Left lung (tissue), 4 donors: ENCODE measurements at regions not wholly inside any gene's neighbourhood (a gene's known extent, or its start where the extent isn't known, plus 50 kb on each side); places are given as distances from the start of the nearest gene placed in this dataset.

Experiments used
- ATAC-seq: fragments of 200-7000 bp; cut with Tn5 transposase; one replicate; pipeline ENCODE4 v1.9.1; 2020; ENCODE audit warnings: moderate library complexity
- DNase-seq, 4 donors: peaks; one replicate each; pipeline ENCODE4 v3.0.0-alpha.2; 2013 to 2020
- H3K27ac ChIP-seq, 2 donors: fragments of 200-600 bp; sonication (generic) in 1 of 2; one replicate each; pipeline versions ENCODE4 v1.5.0 to v1.8.0; 2020 to 2021
- H3K27me3 ChIP-seq, 2 donors: fragments of 200-600 bp; sonication (generic) in 1 of 2; one replicate each; pipeline versions ENCODE4 v1.5.0 to v1.8.0; 2020 to 2021
- H3K36me3 ChIP-seq, 2 donors: fragments of 200-600 bp; sonication (generic) in 1 of 2; one replicate each; pipeline versions ENCODE4 v1.5.0 to v1.8.0; 2020 to 2021
- H3K4me1 ChIP-seq, 2 donors: fragments of 200-600 bp; one replicate each; pipeline ENCODE4 v1.8.0; 2021
- H3K4me3 ChIP-seq, 2 donors: fragments of 200-600 bp; sonication (generic) in 1 of 2; one replicate each; pipeline versions ENCODE4 v1.5.0 to v1.8.0; 2020 to 2021; ENCODE audit warnings: mild to moderate bottlenecking in 1 of 2
- H3K9me3 ChIP-seq, 2 donors: fragments of 200-600 bp; sonication (generic) in 1 of 2; one replicate each; pipeline versions ENCODE4 v1.5.0 to v1.8.0; 2020 to 2021
- intact Hi-C, 2 donors: fragments of 100-400 bp; cut with DNase I; formaldehyde crosslinking; loops; one replicate each; pipeline versions ENCODE4 v1.11.2 to v1.14.2; 2022
- TF ChIP-seq, protein P1 (sequence below), 2 donors: fragments of 200-600 bp; sonication (generic) in 1 of 2; IDR thresholded peaks; one replicate each; pipeline versions ENCODE4 v1.5.0 to v1.8.0; 2021; ENCODE audit warnings: antibody characterized with exemption in 2 of 2
- donor health status: DM: no; HTN: yes; CAD: no.
- donor health status: DM: no; HTN: no; CAD: no.

- TF ChIP-seq, protein P1, sequence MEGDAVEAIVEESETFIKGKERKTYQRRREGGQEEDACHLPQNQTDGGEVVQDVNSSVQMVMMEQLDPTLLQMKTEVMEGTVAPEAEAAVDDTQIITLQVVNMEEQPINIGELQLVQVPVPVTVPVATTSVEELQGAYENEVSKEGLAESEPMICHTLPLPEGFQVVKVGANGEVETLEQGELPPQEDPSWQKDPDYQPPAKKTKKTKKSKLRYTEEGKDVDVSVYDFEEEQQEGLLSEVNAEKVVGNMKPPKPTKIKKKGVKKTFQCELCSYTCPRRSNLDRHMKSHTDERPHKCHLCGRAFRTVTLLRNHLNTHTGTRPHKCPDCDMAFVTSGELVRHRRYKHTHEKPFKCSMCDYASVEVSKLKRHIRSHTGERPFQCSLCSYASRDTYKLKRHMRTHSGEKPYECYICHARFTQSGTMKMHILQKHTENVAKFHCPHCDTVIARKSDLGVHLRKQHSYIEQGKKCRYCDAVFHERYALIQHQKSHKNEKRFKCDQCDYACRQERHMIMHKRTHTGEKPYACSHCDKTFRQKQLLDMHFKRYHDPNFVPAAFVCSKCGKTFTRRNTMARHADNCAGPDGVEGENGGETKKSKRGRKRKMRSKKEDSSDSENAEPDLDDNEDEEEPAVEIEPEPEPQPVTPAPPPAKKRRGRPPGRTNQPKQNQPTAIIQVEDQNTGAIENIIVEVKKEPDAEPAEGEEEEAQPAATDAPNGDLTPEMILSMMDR (IDR thresholded peaks at IDR 0.05): no peak
These were observed 1937.9 kb upstream of the WWC1 start for GRCh38 chr5:166353580-166353979.

GRCh38 chr5:166354332-166354731 is 1937.1 kb upstream of the WWC1 start:
- Histone ChIP-seq H3K9me3 (no peaks in the 10 kb centered on the region), H3K4me3 (no peak overlapping the region), H3K27me3 (no peaks in the 10 kb centered on the region), H3K4me1 (no peaks in the 10 kb centered on the region), H3K27ac (no peak overlapping the region), H3K36me3 (no peaks in the 10 kb centered on the region)
- intact Hi-C loops: no loop called here
- DNase-seq (no peak), ATAC-seq (no peak)
- TF ChIP-seq, protein P1 (IDR thresholded peaks at IDR 0.05): no peak

More at GRCh38 chr5:166353580-166353979, 1937.9 kb upstream of the WWC1 start:
- intact Hi-C loops: no loop called here
- no peaks in the 10 kb centered on the region for H3K27me3 ChIP-seq
- H3K4me3 ChIP-seq: no peak overlapping the region
- no peaks in the 10 kb centered on the region for H3K36me3 ChIP-seq
- no peak for ATAC-seq
- no peaks in the 10 kb centered on the region for H3K9me3 ChIP-seq
- no peak for DNase-seq
- H3K27ac ChIP-seq: no peak overlapping the region
- no peaks in the 10 kb centered on the region for H3K4me1 ChIP-seq

DNA sequence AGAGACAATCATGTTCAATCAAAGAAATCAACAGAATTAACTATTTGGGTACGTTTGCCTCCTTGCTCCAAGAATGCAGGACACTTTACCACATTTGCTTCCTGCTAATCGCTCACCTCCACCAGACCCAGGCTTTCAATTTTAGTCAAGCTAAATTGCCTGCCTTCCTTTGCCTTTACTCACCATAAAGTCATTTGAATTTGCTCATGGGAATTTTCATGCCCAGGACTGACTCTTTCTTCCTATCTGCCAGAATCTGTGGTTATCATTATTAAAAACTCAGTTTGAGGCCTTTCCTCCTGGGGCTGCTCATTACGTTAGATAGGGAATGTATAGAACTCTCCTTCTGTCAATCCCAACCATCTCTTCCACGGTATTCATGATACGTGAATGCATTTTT is 1935.3 kb upstream of the WWC1 start:
- no peak overlapping the region for H3K4me3 ChIP-seq
- TF ChIP-seq, protein P1 (IDR thresholded peaks at IDR 0.05): no peak
- no peak for DNase-seq
- H3K9me3 ChIP-seq: no peaks in the 10 kb centered on the region
- no peak for ATAC-seq
- no peaks in the 10 kb centered on the region for H3K27me3 ChIP-seq
- no peaks in the 10 kb centered on the region for H3K4me1 ChIP-seq
- H3K27ac ChIP-seq: no peak overlapping the region
- intact Hi-C loops: no loop called here
- H3K36me3 ChIP-seq: no peaks in the 10 kb centered on the region

- Histone ChIP-seq H3K9me3 (peaks cover 0 to 16% of the 10 kb centered on the region in 2 donors), H3K4me3 (no peak overlapping the region), H3K36me3 (no peaks in the 10 kb centered on the region), H3K27ac (no peak overlapping the region), H3K27me3 (no peaks in the 10 kb centered on the region), H3K4me1 (no peaks in the 10 kb centered on the region)
- TF ChIP-seq, protein P1 (IDR thresholded peaks at IDR 0.05): no peak
- intact Hi-C loops: no loop called here
- no peak for ATAC-seq
- no peak for DNase-seq
These were observed 1933.2 kb upstream of the WWC1 start for GRCh38 chr5:166358127-166358830.

- H3K9me3 ChIP-seq: peaks cover 0 to 16% of the 10 kb centered on the region in 2 donors
- ATAC-seq (no peak), DNase-seq (no peak)
- H3K4me3 ChIP-seq: no peak overlapping the region
- H3K36me3 ChIP-seq: no peaks in the 10 kb centered on the region
- intact Hi-C loops: no loop called here
- H3K4me1 ChIP-seq: no peaks in the 10 kb centered on the region
- no peak overlapping the region for H3K27ac ChIP-seq
- no peaks in the 10 kb centered on the region for H3K27me3 ChIP-seq
- TF ChIP-seq, protein P1 (IDR thresholded peaks at IDR 0.05): no peak
These were observed 1928.2 kb upstream of the WWC1 start for GRCh38 chr5:166363087-166363760.
